Left lobe of liver (tissue), 2 donors: ENCODE measurements at regions not wholly inside any gene's neighbourhood (a gene's known extent, or its start where the extent isn't known, plus 50 kb on each side); places are given as distances from the start of the nearest gene placed in this dataset.
"Not testable (repeated sequence)": the region's sequence is repeated elsewhere in the genome, so short reads cannot be mapped to it uniquely, and the experiment has no call there.

Experiments used
- ATAC-seq: fragments of 200-7000 bp; cut with Tn5 transposase; one replicate; pipeline ENCODE4 v1.9.1; 2020; ENCODE audit warnings: mild to moderate bottlenecking, moderate library complexity
- DNase-seq: peaks from one replicate; pipeline ENCODE4 v3.0.0-alpha.2; 2020; ENCODE audit warnings: low spot score
- donor health status: DM: no; HTN: no; CAD: no; lungs with moderate emphysema.
- donor health status: DM: no; HTN: yes; CAD: no.

- ATAC-seq (no peak), DNase-seq (no peak)
Observed at GRCh38 chr3:78281381-78281780, 1241.5 kb downstream of the ROBO2 start.

GRCh38 chr3:78283994-78284393 is 1244.1 kb downstream of the ROBO2 start:
- no peak for ATAC-seq
- no peak for DNase-seq

- ATAC-seq (no peak), DNase-seq (no peak)
Observed at GRCh38 chr3:78285032-78285728, 1245.3 kb downstream of the ROBO2 start.

- no peak for ATAC-seq
Observed at GRCh38 chr3:78287085-78287484, 1247.2 kb downstream of the ROBO2 start.

GRCh38 chr3:78293284-78293683 is 1253.4 kb downstream of the ROBO2 start:
- no peak for ATAC-seq

More at GRCh38 chr3:78287085-78287484, 1247.2 kb downstream of the ROBO2 start:
- no peak for DNase-seq

GRCh38 chr3:78304115-78304514 is 1264.2 kb downstream of the ROBO2 start:
- ATAC-seq (no peak), DNase-seq (no peak)

More at GRCh38 chr3:78293284-78293683, 1253.4 kb downstream of the ROBO2 start:
- no peak for DNase-seq

GRCh38 chr3:78312851-78313250 is 1273.0 kb downstream of the ROBO2 start:
- no peak for ATAC-seq
- no peak for DNase-seq

GRCh38 chr3:78313332-78313731 is 1273.4 kb downstream of the ROBO2 start:
- DNase-seq = no peak

GRCh38 chr3:78314327-78314726 is 1274.4 kb downstream of the ROBO2 start:
- no peak for ATAC-seq
- no peak for DNase-seq

More at GRCh38 chr3:78313332-78313731, 1273.4 kb downstream of the ROBO2 start:
- ATAC-seq = no peak

GRCh38 chr3:78317774-78318173 is 1277.9 kb downstream of the ROBO2 start:
- DNase-seq (no peak), ATAC-seq (no peak)

GRCh38 chr3:78322780-78323179 is 1282.9 kb downstream of the ROBO2 start:
- DNase-seq (no peak), ATAC-seq (no peak)

GRCh38 chr3:78337801-78338211 is 1297.9 kb downstream of the ROBO2 start:
- no peak for DNase-seq
- ATAC-seq = no peak

GRCh38 chr3:78338405-78338804 is 1298.5 kb downstream of the ROBO2 start:
- ATAC-seq = no peak
- no peak for DNase-seq

GRCh38 chr3:78343221-78343620 is 1303.3 kb downstream of the ROBO2 start:
- ATAC-seq (no peak), DNase-seq (no peak)

GRCh38 chr3:78344267-78344666 is 1304.4 kb downstream of the ROBO2 start:
- DNase-seq, ATAC-seq: not testable (repeated sequence)

GRCh38 chr3:78344918-78345317 is 1305.0 kb downstream of the ROBO2 start:
- DNase-seq (no peak), ATAC-seq (no peak)

GRCh38 chr3:78347176-78347575 is 1307.3 kb downstream of the ROBO2 start:
- DNase-seq (no peak), ATAC-seq (no peak)

- ATAC-seq (no peak), DNase-seq (no peak)
Observed at GRCh38 chr3:78348664-78349063, 1308.8 kb downstream of the ROBO2 start.

GRCh38 chr3:78349571-78349970 is 1309.7 kb downstream of the ROBO2 start:
- DNase-seq (no peak), ATAC-seq (no peak)

- ATAC-seq = no peak
- DNase-seq = no peak
Observed at GRCh38 chr3:78351334-78351733, 1311.4 kb downstream of the ROBO2 start.

- ATAC-seq = no peak
Observed at GRCh38 chr3:78353231-78353630, 1313.3 kb downstream of the ROBO2 start.

GRCh38 chr3:78360849-78361248 is 1321.0 kb downstream of the ROBO2 start:
- DNase-seq (no peak), ATAC-seq (no peak)

More at GRCh38 chr3:78353231-78353630, 1313.3 kb downstream of the ROBO2 start:
- DNase-seq = no peak
